OCI-LY7 (cell line): ENCODE measurements at regions not wholly inside any gene's neighbourhood (a gene's known extent, or its start where the extent isn't known, plus 50 kb on each side); places are given as distances from the start of the nearest gene placed in this dataset.

ENCODE experiments used
- BruUV-seq: library from RNA; stranded (reverse); fragments of 400-500 nt; replicated peaks from 2 replicates; lab custom pipeline; 2021; lab: Mats Ljungman, UMichigan
- CTCF ChIA-PET: fragments of 300-600 bp; sonication (Branson Sonifier 250); formaldehyde crosslinking; loops from one replicate; lab custom pipeline; 2022; ENCODE audit warnings: antibody characterized with exemption; ENCODE audit not compliant: unreplicated experiment; lab: Charles Lee
- POLR2A ChIA-PET: fragments of 300-600 bp; sonication (Branson Sonifier 250); formaldehyde crosslinking; loops from one replicate; lab custom pipeline; 2022; ENCODE audit warnings: antibody characterized with exemption; lab: Charles Lee
- DNase-seq: peaks from one replicate; pipeline ENCODE4 v3.0.0-alpha.2; 2015; ENCODE audit warnings: low spot score
- H2AFZ ChIP-seq: fragments of 200-600 bp; sonication (generic), shearing (Covaris generic); 2 replicates; pipeline ENCODE4 v1.6.1; 2014; ENCODE audit warnings: mild to moderate bottlenecking, antibody characterized with exemption, low read length, moderate library complexity
- H3K27ac ChIP-seq: fragments of 200-600 bp; sonication (generic); 2 replicates; pipeline ENCODE4 v1.5.1; 2014; ENCODE audit warnings: mixed run types, low read depth, mild to moderate bottlenecking, moderate library complexity, low read length, inconsistent platforms; ENCODE audit not compliant: poor library complexity, severe bottlenecking
- H3K36me3 ChIP-seq: fragments of 200-600 bp; sonication (generic); 2 replicates; pipeline ENCODE4 v1.6.1; 2014; ENCODE audit warnings: mild to moderate bottlenecking, antibody characterized with exemption, low read length, moderate library complexity, mixed read lengths; ENCODE audit not compliant: insufficient read depth
- H3K4me1 ChIP-seq: fragments of 200-600 bp; sonication (generic); 2 replicates; pipeline ENCODE4 v1.5.1; 2014; ENCODE audit warnings: mild to moderate bottlenecking, low read length; ENCODE audit not compliant: insufficient read depth, poor library complexity, severe bottlenecking
- H3K4me2 ChIP-seq: fragments of 200-600 bp; sonication (generic); 2 replicates; pipeline ENCODE4 v1.6.1; 2014; ENCODE audit warnings: mild to moderate bottlenecking, low read length
- H3K4me3 ChIP-seq: fragments of 200-600 bp; sonication (generic); 2 replicates; pipeline ENCODE4 v1.5.1; 2014; ENCODE audit warnings: mild to moderate bottlenecking, low read depth, low read length; ENCODE audit not compliant: poor library complexity, severe bottlenecking
- H3K79me2 ChIP-seq: fragments of 200-600 bp; sonication (generic); 2 replicates; pipeline ENCODE4 v1.6.1; 2016; ENCODE audit warnings: low read depth, mild to moderate bottlenecking, low read length, moderate library complexity, mixed read lengths; ENCODE audit not compliant: insufficient read depth
- H3K9me2 ChIP-seq: fragments of 200-600 bp; sonication (generic); 2 replicates; pipeline ENCODE4 v1.6.1; 2016; ENCODE audit warnings: mild to moderate bottlenecking, low read length, mixed read lengths; ENCODE audit not compliant: insufficient read depth
- H3K9me3 ChIP-seq: fragments of 200-600 bp; sonication (generic); 2 replicates; pipeline ENCODE4 v1.6.1; 2014; ENCODE audit warnings: mild to moderate bottlenecking, mixed run types, low read length, mixed read lengths
- H4K20me1 ChIP-seq: fragments of 200-600 bp; sonication (generic); 2 replicates; pipeline ENCODE4 v1.6.1; 2014; ENCODE audit warnings: mild to moderate bottlenecking, antibody characterized with exemption, low read length, moderate library complexity, mixed read lengths; ENCODE audit not compliant: insufficient read depth
- EZH2phosphoT487 ChIP-seq: fragments of 200-600 bp; sonication (generic); IDR thresholded peaks from 2 replicates; pipeline ENCODE4 v1.6.1; 2018; ENCODE audit warnings: low read depth, borderline replicate concordance, mild to moderate bottlenecking, mixed run types, antibody characterized with exemption, low read length, moderate library complexity, mixed read lengths
- intact Hi-C: fragments of 100-400 bp; cut with micrococcal nuclease; formaldehyde crosslinking; loops from one replicate; pipeline ENCODE4 v1.10.0; 2022; ENCODE audit not compliant: unreplicated experiment
- TF ChIP-seq, protein P1 (sequence below): fragments of 200-600 bp; sonication (generic); conservative IDR thresholded peaks from 2 replicates; pipeline ENCODE4 v1.5.1; 2014; ENCODE audit warnings: mild to moderate bottlenecking, antibody characterized with exemption, low read length, moderate library complexity, mixed read lengths

GRCh38 chr13:34502011-34502410 is 440.1 kb upstream of the NBEA start:
- intact Hi-C loops: no loop called here
- no TSS peak for BruUV-seq
- H3K9me2 ChIP-seq: no peaks in the 10 kb centered on the region
- no peak overlapping the region for H3K4me2 ChIP-seq
- no peak overlapping the region for H3K4me3 ChIP-seq
- H3K36me3 ChIP-seq: no peaks in the 10 kb centered on the region
- no peaks in the 10 kb centered on the region for H3K9me3 ChIP-seq
- no peak overlapping the region for H2AFZ ChIP-seq
- ChIA-PET POLR2A (no interaction called here), CTCF (no interaction called here)
- no peaks in the 10 kb centered on the region for H4K20me1 ChIP-seq
- H3K4me1 ChIP-seq: no peaks in the 10 kb centered on the region
- no peak for TF ChIP-seq EZH2phosphoT487
- TF ChIP-seq, protein P1, sequence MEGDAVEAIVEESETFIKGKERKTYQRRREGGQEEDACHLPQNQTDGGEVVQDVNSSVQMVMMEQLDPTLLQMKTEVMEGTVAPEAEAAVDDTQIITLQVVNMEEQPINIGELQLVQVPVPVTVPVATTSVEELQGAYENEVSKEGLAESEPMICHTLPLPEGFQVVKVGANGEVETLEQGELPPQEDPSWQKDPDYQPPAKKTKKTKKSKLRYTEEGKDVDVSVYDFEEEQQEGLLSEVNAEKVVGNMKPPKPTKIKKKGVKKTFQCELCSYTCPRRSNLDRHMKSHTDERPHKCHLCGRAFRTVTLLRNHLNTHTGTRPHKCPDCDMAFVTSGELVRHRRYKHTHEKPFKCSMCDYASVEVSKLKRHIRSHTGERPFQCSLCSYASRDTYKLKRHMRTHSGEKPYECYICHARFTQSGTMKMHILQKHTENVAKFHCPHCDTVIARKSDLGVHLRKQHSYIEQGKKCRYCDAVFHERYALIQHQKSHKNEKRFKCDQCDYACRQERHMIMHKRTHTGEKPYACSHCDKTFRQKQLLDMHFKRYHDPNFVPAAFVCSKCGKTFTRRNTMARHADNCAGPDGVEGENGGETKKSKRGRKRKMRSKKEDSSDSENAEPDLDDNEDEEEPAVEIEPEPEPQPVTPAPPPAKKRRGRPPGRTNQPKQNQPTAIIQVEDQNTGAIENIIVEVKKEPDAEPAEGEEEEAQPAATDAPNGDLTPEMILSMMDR: no peak
- H3K27ac ChIP-seq: no peak overlapping the region
- no peak for DNase-seq
- H3K79me2 ChIP-seq: no peaks in the 10 kb centered on the region

DNA sequence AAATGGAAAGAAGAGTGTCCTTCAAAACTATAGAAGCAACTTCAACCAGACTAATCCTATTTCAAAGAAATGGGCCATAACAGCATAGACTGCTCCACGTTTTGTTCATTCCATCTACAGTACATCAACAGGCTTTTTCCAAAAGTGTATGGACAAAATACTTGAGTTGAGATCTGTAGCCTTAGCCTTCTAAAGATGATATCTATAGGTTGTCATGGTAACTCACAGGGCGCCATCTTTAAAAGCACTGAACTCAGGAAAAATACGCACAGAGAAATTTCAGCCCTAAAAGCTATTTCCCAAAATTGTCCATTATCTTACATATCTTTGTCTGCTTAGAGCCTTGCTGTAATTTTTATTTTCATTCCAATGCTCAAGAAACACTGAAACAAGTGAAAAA is 439.4 kb upstream of the NBEA start:
- no peak for DNase-seq
- Histone ChIP-seq H4K20me1 (no peaks in the 10 kb centered on the region), H3K36me3 (no peaks in the 10 kb centered on the region), H3K79me2 (no peaks in the 10 kb centered on the region), H3K27ac (no peak overlapping the region), H3K4me3 (no peak overlapping the region), H3K9me2 (no peaks in the 10 kb centered on the region), H3K9me3 (no peaks in the 10 kb centered on the region), H2AFZ (no peak overlapping the region), H3K4me1 (no peaks in the 10 kb centered on the region), H3K4me2 (no peak overlapping the region)
- CTCF ChIA-PET: no interaction called here
- POLR2A ChIA-PET: interaction anchor here (0.7 kb wide), 2 partner anchors 41 to 1104 kb away, joined by 3 read pairs; no protein-coding TSS in a partner anchor
- TF ChIP-seq, protein P1: no peak
- TF ChIP-seq EZH2phosphoT487: no peak
- intact Hi-C loops: no loop called here
- BruUV-seq: no TSS peak

- no peak overlapping the region for H3K4me3 ChIP-seq
- no peaks in the 10 kb centered on the region for H3K79me2 ChIP-seq
- TF ChIP-seq EZH2phosphoT487: no peak
- TF ChIP-seq, protein P1: no peak
- no peak overlapping the region for H3K4me2 ChIP-seq
- H3K36me3 ChIP-seq: no peaks in the 10 kb centered on the region
- no peaks in the 10 kb centered on the region for H3K4me1 ChIP-seq
- intact Hi-C loops: no loop called here
- H3K9me3 ChIP-seq: no peaks in the 10 kb centered on the region
- BruUV-seq: no TSS peak
- no peak overlapping the region for H2AFZ ChIP-seq
- no peaks in the 10 kb centered on the region for H3K9me2 ChIP-seq
- ChIA-PET POLR2A (interaction anchor here (0.7 kb wide), 1 partner anchor 186 kb away, joined by 3 read pairs; no protein-coding TSS in a partner anchor), CTCF (no interaction called here)
- no peaks in the 10 kb centered on the region for H4K20me1 ChIP-seq
- DNase-seq: no peak
- no peak overlapping the region for H3K27ac ChIP-seq
Observed at GRCh38 chr13:34506796-34507195, 435.3 kb upstream of the NBEA start.
